Gastrocnemius medialis (tissue), 4 donors: ENCODE measurements at regions not wholly inside any gene's neighbourhood (a gene's known extent, or its start where the extent isn't known, plus 50 kb on each side); places are given as distances from the start of the nearest gene placed in this dataset.

ENCODE experiments used
- CTCF ChIP-seq, 5 experiments: fragments of 450-650 bp in 3 of 5; fragments of 200-600 bp in 2 of 5; sonication (generic) in 2 of 5; IDR thresholded peaks in 4 of 5; conservative IDR thresholded peaks in 1 of 5; 1 replicate in 4 of 5; 2 replicates in 1 of 5; pipeline ENCODE4 v1.5.1; 2016 to 2019; ENCODE audit warnings: antibody characterized with exemption in 5 of 5, mild to moderate bottlenecking in 3 of 5, moderate library complexity in 3 of 5
- POLR2A ChIP-seq, 2 donors: fragments of 450-650 bp; IDR thresholded peaks; one replicate each; pipeline ENCODE4 v1.6.1; 2017; ENCODE audit warnings: antibody characterized with exemption in 2 of 2, mild to moderate bottlenecking in 2 of 2, moderate library complexity in 2 of 2

- TF ChIP-seq POLR2A (IDR thresholded peaks at IDR 0.05) (no peak), CTCF (IDR thresholded peaks at IDR 0.05 in 4 of 5, conservative IDR thresholded peaks at IDR 0.05 in 1 of 5) (no peak)
Observed at GRCh38 chr15:77546050-77546501, 86.6 kb downstream of the LINGO1 start.
